NCI-H1092 (cell line): ENCODE measurements at regions not wholly inside any gene's neighbourhood (a gene's known extent, or its start where the extent isn't known, plus 50 kb on each side); places are given as distances from the start of the nearest gene placed in this dataset.

Experiments used
- DNase-seq: peaks from one replicate; lab custom pipeline; 2025; lab: John Stamatoyannopoulos, UW

DNA sequence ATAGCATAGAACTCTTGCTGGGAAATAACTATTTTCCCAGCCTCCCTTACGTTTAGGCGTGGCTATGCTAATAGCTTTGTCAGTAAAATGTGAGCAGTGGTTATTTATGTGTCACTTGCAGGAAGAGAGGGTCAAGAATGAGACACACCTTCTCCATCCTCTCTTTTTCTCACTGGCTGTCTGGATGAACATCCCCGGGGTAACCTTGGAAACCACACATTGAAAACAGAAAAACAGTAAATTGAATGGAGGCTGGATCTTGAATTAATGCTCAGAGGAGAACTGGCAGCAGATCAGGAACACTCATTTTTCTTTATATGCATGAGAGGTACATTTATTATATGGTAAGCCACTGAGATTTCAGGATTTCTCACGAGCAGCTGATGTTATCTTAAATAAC is 127.6 kb downstream of the DNAJB9 start:
- DNase-seq: no peak

DNA sequence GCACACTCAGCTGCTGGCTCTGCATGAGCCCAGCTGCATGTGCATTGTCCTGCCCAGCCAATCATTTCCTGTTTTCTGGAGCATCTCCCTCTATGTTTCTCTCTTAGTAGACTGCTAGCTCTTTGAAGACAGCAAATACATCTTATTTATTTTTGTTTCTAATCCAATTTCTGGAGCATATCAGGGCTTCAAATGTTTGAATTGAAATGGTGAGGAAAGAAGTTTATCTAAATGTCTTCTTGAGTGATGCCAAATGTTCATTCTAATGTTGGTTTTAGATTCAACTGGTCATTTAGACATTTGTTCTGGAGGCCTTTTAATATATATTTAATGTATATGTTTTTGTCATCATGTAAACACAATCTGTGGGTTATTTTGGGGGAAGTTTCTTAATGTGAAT is 141.9 kb downstream of the DNAJB9 start:
- DNase-seq: no peak

DNA sequence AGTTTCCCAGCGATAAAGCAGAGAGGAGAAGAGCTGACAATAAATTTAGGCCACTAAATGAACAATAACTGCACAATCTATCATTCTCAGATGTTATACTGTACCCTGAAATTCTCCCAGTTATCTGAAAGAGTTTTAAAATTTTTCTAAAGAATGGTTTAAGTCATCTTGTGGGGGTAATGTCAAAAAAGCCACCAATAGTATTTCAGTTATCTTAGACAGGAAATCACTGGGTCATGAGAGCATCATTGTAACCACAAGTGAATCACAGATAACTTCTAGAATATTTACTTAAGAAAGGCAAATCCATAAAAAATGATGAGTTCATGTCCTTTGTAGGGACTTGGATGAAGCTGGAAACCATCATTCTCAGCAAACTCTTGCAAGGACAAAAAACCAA is 147.1 kb downstream of the DNAJB9 start:
- DNase-seq: no peak

DNA sequence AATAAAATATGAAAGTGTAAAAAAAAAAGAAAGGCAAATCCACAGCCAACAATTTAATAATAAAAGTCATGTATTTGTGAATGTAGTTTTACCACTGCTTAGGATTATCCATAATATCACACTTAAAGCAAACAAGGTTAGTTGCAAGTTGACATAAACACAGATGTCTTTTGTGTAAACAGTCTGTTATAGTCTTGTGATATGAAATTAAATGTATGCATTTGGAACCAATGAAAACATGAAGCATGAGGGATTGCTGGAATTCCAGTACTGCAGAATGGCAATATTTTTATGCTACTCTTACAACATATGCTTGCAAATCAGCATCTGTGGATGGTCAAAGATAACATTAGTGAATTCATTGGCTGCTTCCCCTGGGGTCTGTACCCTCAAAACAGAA is 148.1 kb downstream of the DNAJB9 start:
- DNase-seq: no peak

DNA sequence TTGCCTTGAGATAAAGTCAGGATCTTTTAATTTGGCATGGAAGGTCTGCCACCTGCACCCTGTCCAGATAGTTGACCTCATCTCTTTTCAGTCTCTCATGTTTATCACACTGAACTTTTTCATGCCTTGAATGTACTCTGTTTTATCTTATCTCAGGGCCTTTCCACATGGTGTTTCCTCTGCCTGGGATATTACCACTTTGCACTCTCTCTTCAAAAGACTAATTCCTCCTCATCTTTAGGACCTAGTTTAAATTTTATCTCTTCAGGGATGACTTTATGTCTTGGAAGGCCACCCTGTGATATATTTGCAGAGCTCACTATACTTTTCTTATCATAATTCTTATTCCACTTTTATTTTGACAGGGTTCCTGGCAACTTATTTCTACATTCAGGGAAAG is 150.0 kb downstream of the DNAJB9 start:
- DNase-seq: no peak

DNA sequence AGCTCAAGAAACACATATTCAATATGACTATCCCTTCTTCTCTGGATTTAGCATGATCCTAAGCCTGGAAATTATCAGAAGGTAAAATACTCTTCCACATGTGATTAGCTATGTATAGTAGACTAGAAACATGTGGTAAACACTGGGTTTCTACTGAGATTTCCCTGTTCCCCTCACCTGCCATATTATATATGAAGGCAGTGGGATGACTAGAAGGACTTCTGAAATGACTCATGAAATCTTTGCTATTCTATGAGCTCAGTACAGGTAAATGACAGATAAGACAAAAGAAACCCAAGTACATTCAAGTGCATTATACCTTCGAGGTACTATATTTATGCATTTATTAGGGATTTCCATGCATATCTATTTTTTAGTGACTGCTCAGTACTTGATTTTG is 152.9 kb downstream of the DNAJB9 start:
- no peak for DNase-seq

DNA sequence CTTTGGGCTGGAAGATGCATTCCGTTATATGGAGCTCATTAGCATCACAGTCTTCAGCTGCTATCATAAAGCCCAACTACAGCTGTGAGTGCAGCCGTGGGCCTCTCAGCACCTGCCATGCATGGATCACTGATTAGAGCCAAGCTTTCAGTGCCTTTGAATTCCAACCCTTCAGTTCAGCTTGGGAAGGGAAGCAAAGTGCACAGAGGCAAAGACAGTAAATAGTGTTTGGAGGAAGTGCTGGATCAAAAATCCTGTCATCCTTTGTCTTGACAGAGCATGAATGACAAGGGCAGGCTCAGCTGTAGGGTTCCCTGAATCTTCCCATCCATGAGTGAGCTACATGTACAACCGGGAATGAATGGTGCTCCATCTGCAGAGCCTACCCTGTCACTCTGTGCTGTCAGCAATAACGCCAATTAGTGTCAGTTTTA is 153.7 kb downstream of the DNAJB9 start:
- no peak for DNase-seq

DNA sequence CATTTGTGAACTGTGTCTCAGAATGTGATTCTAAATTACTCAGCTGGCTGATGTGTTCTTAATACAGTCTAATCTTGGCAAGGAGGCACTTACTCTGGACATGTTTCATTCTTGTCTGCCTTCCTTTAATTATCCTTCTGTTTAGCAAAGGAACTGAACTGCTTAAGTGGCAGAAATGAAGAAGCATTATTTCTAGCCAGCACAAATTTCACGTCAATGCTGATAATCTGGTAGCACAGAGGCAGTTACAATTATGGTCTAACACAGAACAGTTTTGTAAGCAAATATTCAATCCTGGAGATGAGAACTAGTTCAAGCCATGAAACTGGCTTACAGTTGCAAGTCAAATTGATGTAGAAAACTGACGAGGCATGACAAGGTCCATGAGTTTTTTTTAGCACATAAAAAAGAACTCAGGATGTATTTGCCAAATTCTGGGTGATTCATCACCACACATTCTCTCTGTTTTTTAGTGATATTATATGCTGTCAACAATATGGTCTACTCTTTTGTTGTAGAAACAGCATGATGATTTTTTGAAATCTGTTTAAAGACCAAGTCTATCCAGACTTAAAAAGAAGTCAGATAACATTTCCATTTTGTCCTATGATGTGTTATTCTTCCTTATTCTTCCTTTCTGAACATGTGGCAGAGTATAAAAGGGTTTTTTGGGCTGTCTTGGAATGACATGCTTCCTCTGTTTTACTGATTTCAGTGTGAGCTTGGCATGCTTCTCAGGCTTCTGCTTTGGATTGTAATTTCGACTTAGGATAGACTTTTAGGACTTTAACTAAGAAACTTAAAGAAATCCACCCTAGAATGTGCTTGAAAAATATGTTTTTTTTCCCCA is 154.8 kb downstream of the DNAJB9 start:
- DNase-seq: no peak

DNA sequence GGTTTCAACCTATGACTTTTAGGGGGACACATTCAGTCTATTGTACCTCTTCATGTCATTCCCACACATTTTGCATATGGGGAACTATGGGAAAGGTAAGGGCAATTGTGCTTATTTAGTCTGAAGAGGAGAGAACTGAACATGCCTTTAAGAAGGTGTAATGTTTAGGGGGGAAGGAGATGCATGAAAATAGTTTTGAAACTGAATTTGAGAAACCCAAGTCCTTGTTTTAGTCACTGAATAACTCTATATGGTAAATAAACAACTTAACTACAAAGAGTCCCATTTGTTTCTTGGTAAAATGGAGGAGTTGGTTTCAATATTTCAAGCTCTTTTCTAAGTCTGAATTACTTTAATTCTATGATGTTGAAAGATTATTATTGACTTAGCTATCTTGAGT is 166.1 kb downstream of the DNAJB9 start:
- DNase-seq: no peak

DNA sequence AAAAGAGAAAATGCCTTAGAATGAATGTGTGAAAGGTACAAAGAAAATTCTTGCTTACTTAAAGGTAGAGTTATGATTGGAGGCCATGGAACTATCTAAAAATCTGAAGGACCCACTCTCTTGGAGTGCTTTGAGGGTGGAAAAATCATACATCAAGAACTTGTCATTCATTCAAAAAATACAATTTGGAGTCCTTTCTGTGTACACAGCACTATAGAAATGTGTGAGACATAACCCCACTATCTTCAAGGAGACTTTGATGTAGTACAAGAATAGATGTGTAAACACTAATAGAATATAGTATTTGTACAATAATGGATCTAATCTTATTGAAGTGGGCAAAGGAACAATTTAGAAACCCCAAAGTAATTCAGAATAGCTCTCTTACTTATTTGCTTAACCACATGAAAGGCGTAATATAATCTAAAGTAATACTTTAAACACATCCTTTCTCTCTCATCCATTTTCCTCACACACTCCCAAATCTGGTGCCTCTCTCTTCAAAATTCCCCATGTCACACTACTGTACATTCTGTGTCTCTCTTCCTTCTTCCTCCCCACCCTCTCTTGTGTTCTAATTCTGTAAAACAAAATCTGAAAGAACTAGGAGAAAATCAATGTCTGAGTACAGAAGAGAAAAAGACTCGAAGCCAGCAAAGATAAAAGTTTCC is 166.7 kb downstream of the DNAJB9 start:
- no peak for DNase-seq

DNA sequence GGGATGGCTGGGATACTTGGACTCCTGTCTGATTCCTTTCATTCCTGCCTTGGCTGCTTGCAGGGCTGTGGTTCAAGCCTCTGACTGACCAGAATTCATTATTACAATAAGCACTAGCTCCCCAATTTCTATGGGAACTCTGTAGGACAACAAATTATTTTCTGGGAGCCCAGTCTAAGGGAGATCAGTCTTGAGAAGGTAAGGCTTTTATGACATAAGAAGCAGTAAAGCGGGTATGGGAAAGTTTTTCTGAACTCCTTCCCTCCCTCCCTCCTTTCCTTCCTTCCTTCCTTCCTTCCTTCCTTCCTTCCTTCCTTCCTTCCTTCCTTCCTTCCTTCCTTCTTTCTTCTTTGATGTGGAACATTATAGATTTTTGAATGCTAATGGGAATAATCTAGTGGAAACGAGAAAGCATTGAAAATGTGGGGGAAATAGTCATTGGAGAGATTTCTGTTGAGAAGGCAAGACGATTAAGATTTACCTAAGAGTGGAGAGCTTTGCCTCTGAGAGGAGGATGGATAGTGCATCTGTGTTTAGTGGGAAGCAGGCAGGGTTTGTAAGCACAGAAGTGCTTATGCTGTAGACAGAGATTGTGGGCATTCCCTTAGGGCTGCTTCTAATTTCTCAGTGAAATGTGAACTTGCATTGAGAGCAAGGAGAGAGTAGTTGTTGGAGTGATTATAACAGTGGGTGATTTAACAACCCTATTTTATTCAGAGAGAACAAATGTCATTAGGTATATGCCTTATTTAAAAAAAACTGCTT is 201.5 kb downstream of the DNAJB9 start:
- DNase-seq: no peak

DNA sequence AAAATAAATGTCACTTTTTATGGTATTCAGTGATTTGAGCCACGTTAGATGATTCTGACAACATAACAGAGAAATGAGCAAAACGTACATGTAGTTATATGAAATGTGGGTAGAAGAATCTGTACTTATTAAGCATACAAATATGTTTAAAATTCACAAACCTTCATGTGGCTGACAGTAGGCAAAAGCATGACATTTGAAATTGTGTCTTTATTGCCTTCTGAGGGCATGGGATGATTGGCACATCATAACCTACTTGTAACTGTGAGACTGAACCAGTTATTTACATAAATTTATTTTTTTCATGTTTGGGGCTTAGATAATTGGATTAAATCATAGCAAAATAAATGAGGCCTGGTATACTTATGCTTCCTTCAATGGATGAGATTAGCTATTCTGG is 202.2 kb downstream of the DNAJB9 start:
- DNase-seq: no peak

DNA sequence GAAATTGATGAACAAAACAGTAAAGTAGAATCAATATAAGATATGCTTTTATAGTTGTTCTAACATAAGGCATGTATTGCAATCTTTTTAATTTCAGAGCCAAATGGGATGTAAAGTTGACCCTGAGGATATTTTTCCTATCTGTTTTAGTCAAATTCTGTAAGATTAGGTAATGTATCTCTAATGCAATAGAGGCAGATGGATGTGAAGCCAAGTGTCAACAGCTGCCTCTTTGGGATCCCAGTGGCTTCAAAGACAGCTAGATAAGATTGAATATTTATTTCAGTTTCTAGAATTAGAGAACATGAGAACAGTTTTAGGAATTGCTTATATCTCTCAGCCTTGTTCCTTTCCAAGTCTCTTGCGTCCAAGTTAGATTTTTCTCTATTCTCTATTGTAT is 208.3 kb downstream of the DNAJB9 start:
- DNase-seq: no peak

DNA sequence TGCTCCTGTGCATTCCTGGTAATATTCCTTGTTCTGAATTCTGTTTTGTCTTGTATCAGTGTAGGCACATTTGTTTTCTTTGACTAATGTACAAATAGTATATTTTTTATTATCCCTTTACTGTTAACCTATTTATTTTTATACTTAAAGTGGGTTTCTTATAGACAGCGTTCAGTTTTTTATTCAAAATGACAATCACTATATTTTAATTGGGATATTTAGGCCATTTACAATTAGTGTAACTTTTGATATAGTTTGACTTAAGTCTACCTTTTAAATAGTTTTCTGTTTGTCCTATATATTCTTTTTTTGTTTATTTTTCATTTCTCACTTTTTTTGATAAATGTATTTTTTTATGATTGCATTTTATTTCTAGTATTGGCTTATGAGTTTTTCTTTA is 219.8 kb downstream of the DNAJB9 start:
- no peak for DNase-seq

DNA sequence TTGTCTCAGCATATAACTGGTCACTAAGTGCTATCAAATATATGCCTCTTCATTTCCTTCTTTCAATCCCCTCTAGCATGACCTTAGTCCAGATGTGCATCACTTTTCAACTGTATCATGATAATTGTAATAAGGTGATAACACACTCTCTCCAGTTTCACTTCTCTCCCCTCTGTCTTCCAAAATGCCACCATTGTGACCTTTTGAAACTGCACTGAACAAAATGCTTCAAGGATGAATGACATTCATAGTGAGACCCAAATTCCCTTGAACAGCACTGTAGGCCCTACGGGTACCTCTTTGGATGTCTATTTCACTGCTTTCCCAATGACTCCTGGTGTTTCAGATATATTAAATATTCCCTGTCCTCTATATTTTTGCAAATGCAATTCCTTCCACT is 224.8 kb downstream of the DNAJB9 start:
- DNase-seq: no peak

DNA sequence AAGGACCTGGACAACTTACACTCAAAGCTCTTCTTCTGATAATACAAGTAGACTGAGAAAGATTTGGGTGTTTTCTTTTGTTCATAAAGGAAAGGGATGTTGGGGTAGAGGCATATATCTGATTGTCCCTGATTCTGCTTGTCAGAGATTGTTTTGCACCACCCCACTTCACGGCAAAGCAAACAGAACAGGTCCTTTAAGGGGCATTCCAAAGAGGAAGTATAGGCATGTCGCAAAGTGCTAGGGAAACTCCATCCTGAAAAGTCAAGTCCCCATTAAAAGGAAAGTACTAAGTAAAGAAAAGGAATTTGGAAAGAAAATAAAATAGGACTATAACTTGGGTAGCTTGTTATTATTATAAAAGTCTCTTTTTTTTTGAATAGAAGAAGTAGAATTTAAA is 233.0 kb downstream of the DNAJB9 start:
- no peak for DNase-seq

DNA sequence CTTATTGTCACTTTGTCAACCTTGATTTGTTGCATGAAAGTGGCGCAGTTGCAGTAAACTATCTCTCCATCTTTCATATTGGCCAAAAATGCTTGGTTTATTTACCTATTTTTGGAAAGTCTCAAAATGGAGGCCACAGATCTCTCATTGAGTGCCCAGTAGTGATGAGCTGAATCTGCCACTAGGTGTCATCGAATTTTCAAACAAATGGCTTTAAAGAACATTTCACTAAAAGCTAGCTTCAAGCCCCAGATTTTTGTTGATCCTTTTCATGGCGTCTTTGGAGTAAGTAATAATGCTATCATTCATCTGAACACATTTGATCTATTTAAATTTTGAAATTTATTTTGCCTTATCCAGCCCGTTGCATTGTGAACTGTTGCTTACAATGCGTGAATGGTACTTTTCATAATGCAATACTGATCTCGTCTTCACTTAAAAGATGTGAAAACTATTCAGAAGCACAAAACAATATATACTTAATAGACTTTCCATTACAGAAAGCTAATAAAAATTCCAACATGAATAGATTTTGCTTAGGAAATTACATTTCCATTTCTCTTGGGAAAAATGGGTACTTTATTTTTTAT is 236.2 kb downstream of the DNAJB9 start:
- DNase-seq: no peak

DNA sequence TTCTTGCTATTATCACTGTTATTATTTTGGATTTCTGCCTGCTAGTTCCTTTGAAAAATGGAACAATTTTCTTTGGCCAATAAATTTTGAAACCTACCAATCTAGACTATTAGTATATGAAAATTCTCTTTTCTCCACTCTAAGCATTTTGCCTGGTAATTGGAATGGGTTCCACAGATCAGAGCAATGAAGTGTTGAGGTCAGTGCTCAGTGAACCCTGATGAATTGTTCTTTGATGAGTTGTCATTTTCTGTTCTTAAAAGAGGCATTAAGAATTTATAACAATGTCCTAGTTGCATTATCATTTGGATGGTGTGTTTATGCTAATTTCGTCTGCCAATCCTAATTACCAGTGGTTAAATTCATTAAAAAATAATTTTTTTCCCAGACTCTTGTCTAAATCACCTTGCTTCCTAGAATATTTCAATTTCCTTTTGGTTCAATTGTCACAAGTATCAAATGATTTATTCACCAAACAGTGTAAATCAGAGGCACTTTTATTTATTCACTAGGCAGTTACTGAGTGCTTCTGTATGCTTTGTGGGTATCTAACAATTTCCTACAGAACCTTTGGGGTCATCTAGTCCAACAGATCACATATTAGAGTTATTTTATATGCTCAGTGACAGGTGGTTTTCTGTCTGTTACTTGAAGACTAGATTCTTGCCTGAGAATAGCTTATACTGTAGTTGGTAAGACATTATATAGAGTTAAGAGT is 239.0 kb downstream of the DNAJB9 start:
- no peak for DNase-seq

DNA sequence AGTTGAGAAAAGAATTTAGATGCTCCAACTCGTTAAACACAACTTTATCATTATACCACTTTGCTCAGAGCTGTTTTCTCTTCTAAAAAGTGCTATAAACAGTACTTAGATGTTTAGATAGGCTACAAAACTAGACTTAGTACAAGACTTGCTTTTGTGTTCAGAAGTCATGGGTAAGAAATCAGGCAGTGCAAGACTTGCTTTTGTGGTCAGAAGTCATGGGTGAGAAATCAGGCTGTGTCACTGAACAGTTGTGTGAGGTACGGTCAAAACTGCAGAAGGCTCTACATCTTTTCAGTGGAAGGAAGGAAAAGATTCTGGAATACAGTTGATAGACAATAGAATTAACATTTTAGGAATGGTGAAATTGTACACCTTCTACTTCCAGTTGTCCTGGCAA is 239.7 kb downstream of the DNAJB9 start:
- no peak for DNase-seq

DNA sequence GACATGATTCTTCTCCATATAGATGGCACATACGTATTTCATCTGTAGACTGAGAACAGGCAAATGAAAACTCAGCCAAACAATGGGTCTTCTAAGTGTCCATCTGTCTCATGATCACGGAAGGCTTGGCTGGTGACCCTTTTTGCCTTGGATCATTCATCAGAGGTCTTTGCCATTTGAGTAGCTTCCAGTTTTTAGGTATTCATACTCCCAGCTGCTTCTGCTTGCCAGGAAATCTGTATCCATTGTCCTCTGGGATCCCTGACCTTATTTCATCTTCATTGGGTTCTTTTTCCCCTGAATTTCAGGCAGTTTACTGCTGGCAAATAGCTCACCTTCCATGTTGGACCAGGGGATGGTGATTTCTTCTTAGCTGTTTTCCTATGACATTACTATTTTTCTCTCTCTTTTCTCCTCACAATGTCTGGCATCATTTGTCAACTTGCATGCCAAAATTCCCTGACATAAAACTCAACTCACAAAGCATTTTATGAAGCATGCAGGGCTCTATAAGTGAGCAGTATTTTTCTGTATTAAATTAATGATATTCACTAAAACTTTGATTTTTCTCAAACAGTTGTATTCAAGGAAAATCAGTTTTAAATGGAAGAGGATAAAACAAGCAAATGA is 241.2 kb downstream of the DNAJB9 start:
- no peak for DNase-seq

DNA sequence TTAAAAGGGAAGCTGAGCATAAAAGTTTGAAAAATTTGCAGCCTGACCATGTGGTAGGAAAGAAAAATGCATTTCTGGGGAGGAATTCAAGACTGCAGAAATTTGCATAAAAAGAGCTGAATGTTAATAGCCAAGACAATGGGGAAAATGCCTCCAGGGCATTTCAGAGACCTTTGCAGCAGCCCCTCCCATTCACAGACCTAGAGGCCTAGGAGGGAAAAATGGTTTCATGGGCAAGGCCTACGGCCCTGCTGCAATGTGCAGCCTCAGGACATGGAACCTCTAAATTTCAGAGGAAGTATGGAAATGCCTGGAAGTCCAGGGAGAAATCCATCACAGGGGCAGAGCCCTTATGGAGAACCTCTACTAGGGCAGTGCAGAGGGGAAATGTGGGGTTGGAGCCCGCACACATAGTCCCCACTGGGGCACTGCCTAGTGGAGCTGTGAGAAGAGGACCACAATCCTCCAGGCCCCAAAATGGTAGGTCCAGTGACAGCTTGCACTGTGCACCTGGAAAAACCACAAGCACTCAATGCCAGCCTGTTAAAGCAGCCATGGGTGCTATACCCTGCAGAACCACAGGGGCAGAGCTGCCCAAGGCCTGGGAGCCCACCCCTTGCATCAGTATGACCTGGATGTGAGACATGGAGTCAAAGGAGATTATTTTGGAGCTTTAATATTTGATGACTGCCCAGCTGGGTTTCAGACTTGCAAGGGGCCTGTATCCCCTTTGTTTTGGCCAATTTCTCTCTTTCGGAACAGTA is 243.8 kb downstream of the DNAJB9 start:
- no peak for DNase-seq
